AG10803 (cell line): ENCODE measurements at regions not wholly inside any gene's neighbourhood (a gene's known extent, or its start where the extent isn't known, plus 50 kb on each side); places are given as distances from the start of the nearest gene placed in this dataset.
A peak's percentile ranks its signal among the peaks of the same experiment; 100 is the strongest.

Experiments used
- DNase-seq: peaks from one replicate; pipeline ENCODE4 v3.0.0; 2010; ENCODE audit warnings: low read depth
- H3K4me3 ChIP-seq: 2 replicates; pipeline ENCODE4 v1.5.1; 2011; ENCODE audit warnings: mild to moderate bottlenecking, low read length, control low read depth
- CTCF ChIP-seq: conservative IDR thresholded peaks from 2 replicates; pipeline ENCODE4 v1.5.1; 2011; ENCODE audit warnings: mild to moderate bottlenecking, low read length, control low read depth, inconsistent platforms

GRCh38 chr6:16950302-16950701 is 151.5 kb upstream of the STMND1 start:
- no peak for DNase-seq
- no peak for TF ChIP-seq CTCF
- no peak overlapping the region for H3K4me3 ChIP-seq

DNA sequence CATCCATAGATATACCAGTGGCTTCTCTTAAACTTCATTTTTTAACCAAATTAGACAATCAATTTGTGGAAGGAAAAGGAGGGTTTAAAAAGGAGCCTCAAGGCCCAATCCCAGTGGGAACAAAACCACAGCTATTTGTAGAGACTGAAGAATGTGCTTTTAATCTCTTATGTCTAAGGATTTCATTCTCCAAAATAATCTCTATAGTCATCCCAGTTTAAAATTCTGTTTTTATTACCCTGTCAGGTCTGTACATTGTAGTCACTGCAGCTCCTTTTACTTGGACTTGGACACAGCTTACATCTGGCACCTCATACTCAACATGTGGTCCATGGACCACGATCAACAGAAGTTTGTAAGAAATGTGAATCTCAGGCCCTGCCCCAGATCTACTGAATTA is 152.1 kb upstream of the STMND1 start:
- no peak for TF ChIP-seq CTCF
- peak; percentile 88 for DNase-seq

GRCh38 chr6:16948396-16948795 is 153.5 kb upstream of the STMND1 start:
- no peak for DNase-seq
- TF ChIP-seq CTCF, result no peak
- H3K4me3 ChIP-seq, result no peak overlapping the region

More for the DNA sequence above, 152.1 kb upstream of the STMND1 start:
- no peak overlapping the region for H3K4me3 ChIP-seq

- no peak overlapping the region for H3K4me3 ChIP-seq
- peak; percentile 30; the same call in 1 of the 2 replicates for TF ChIP-seq CTCF
- DNase-seq, result peak; percentile 100
These were observed 154.4 kb upstream of the STMND1 start for GRCh38 chr6:16947375-16948015.

DNA sequence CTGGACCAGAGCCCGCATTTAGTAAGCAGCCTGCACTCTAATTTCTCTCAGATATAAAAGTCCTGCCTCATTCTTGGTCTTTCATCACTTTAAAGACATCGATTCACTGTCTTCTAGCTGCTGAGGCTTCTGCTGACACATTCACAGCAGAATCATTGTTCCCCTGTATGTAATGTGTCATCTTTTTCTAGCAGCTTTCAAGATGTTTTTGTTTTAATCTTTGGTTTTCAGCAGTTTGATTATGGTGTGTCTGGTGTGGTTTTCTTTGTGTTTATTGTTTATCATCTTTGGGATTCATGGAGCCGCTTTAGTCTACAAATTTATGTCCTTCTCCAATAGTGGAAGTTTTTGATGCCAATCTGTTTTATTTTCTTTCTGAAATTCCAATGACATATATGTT is 157.3 kb upstream of the STMND1 start:
- DNase-seq, result no peak
- H3K4me3 ChIP-seq, result no peak overlapping the region
- TF ChIP-seq CTCF, result no peak

DNA sequence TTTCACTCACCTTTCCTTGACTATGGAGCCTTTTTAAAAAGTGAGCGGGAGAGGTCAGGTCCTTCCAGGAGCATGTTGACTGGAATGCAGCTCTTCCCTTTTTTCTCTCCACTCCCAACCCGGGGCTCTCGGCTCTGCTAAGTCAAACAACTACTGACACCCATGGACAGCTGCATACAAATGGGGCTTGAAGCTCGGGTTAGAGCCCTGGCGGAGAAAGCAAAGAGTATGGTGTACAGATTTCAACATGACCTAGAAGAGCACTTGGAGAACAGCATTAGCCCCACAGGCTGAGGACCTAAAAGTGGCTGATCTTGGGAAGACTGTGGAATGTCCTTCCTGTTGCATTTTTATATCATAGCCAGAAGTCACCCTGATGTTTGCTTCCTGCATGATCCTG is 162.0 kb upstream of the STMND1 start:
- no peak overlapping the region for H3K4me3 ChIP-seq
- no peak for DNase-seq
- TF ChIP-seq CTCF, result no peak

- TF ChIP-seq CTCF, result no peak
- DNase-seq, result no peak
- no peak overlapping the region for H3K4me3 ChIP-seq
These were observed 162.5 kb upstream of the STMND1 start for GRCh38 chr6:16939351-16939750.
